ENCODE measurements at regions not wholly inside any gene's neighbourhood (a gene's known extent, or its start where the extent isn't known, plus 50 kb on each side); places are given as distances from the start of the nearest gene placed in this dataset.

DNA sequence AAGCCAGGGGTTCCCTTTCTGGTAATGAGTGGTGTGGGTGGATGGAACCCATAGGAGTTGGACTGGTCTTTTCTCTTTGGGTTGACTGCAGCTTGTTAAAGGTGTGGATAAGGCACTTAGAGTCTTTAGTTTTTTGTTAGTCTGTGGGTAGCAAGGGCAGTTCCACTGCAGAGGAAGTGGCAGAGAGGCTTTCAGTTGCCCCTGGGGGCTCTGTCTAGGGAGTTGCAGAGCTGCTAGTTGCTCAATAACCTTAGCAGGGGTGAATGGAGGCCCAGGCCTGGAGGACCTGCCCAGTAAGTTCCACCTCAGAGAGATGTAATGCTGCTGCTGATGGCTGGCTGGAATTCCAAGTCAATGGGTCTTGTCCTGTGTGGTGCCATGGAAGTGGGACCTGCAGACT, 282.6 kb upstream of the NDST4 start:
- Histone ChIP-seq H3K27ac (no peak overlapping the region), H3K9me3 (peaks cover 0 to 37% (median 25%) of the 10 kb centered on the region in 8 donors), H3K27me3 (replicated peaks in 1 of 7) (no peaks in the 10 kb centered on the region), H3K4me1 (no peaks in the 10 kb centered on the region), H3K4me3 (no peak overlapping the region), H3K36me3 (no peaks in the 10 kb centered on the region)
- TF ChIP-seq POLR2A (IDR thresholded peaks at IDR 0.05) (no peak), POLR2AphosphoS5 (IDR thresholded peaks at IDR 0.05) (no peak)
- TF ChIP-seq, protein P1, sequence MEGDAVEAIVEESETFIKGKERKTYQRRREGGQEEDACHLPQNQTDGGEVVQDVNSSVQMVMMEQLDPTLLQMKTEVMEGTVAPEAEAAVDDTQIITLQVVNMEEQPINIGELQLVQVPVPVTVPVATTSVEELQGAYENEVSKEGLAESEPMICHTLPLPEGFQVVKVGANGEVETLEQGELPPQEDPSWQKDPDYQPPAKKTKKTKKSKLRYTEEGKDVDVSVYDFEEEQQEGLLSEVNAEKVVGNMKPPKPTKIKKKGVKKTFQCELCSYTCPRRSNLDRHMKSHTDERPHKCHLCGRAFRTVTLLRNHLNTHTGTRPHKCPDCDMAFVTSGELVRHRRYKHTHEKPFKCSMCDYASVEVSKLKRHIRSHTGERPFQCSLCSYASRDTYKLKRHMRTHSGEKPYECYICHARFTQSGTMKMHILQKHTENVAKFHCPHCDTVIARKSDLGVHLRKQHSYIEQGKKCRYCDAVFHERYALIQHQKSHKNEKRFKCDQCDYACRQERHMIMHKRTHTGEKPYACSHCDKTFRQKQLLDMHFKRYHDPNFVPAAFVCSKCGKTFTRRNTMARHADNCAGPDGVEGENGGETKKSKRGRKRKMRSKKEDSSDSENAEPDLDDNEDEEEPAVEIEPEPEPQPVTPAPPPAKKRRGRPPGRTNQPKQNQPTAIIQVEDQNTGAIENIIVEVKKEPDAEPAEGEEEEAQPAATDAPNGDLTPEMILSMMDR (IDR thresholded peaks at IDR 0.05 in 8 of 11, conservative IDR thresholded peaks at IDR 0.05 in 3 of 11), result no peak
- intact Hi-C loops (cut with DNase I; ENCODE audit: low total_unique reads), result no loop called here
- DNase-seq, result no peak

DNA sequence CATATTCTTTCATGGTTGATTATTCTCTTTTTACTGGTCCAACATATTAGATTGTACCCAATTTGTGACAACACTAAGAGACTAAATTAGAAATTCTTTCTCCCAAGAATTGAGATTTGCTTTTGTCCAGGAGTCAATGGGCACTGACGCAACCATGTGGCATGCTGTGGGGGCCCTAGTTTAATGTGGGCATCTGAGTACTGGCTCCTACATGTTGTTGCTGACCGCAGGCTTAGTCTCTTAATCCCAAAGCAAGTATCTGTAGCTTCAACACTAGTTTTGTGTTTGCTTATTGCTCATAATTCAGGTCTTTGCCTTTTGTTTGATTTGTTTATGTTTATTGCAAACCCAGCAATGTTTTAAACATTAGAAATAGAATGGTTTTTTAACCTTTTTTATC, 263.4 kb upstream of the NDST4 start:
- TF ChIP-seq, protein P1 (IDR thresholded peaks at IDR 0.05 in 8 of 11, conservative IDR thresholded peaks at IDR 0.05 in 3 of 11), result no peak
- TF ChIP-seq POLR2AphosphoS5 (IDR thresholded peaks at IDR 0.05) (no peak), POLR2A (IDR thresholded peaks at IDR 0.05) (no peak)
- DNase-seq, result no peak
- Histone ChIP-seq H3K27me3 (replicated peaks in 1 of 7) (no peaks in the 10 kb centered on the region), H3K36me3 (no peaks in the 10 kb centered on the region), H3K4me3 (no peak overlapping the region), H3K9me3 (no peaks in the 10 kb centered on the region), H3K4me1 (no peaks in the 10 kb centered on the region), H3K27ac (no peak overlapping the region)
- WGBS, 5 donors, result 73 to 94% (median 90%) methylated on average over 2 of the region's 2 CpGs
- intact Hi-C loops (cut with DNase I; ENCODE audit: low total_unique reads), result no loop called here

DNA sequence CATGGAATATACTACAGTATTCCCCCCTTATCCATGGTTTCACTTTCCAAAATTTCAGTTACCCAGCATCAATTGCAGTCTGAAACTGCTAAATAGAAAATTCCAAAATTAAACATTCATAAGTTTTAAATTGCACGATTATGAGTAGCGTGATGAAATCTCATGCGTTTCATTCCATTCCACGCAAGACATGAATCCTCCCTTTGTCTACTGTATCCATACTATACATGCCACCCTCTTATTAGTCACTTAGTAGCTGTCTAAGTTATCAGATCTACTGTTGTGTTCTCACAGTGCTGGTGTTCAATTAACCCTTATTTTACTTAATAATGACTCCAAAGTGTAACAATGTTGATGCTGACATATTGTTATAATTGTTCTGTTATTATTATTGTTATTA, 261.2 kb upstream of the NDST4 start:
- 93 to 100% (median 94%) methylated on average over 4 of the region's 4 CpGs for WGBS, 5 donors

DNA sequence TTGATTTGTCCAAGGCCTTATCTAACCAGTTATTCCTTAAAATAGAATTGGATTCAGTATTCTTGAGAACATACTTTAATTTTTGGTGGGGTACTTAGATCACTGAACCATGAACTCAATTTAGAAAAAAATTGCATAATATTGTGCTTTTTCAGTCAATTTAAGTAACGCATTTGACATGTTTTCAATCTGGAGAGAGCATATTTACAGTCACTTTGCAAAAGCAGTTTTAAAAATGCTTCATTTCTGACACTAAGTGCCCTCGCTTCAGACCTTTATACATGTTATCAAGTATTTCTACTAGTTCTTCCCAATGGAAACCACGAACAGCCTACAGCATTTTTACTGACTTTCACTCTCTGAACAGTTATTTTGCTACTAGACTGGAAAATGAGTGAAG, 257.1 kb upstream of the NDST4 start:
- Histone ChIP-seq H3K27ac (peak overlapping the region in 1 of 8 donors; percentile 13), H3K9me3 (peaks cover 0 to 11% (median 5%) of the 10 kb centered on the region in 8 donors), H3K36me3 (no peaks in the 10 kb centered on the region), H3K4me1 (no peaks in the 10 kb centered on the region), H3K27me3 (replicated peaks in 1 of 7) (no peaks in the 10 kb centered on the region), H3K4me3 (no peak overlapping the region)
- intact Hi-C loops (cut with DNase I; ENCODE audit: low total_unique reads), result no loop called here
- 54 to 80% (median 71%) methylated on average over 3 of the region's 3 CpGs for WGBS, 5 donors
- no peak for DNase-seq
- TF ChIP-seq POLR2AphosphoS5 (IDR thresholded peaks at IDR 0.05) (no peak), POLR2A (IDR thresholded peaks at IDR 0.05) (no peak)
- TF ChIP-seq, protein P1 (IDR thresholded peaks at IDR 0.05 in 8 of 11, conservative IDR thresholded peaks at IDR 0.05 in 3 of 11), result no peak

More for the DNA sequence above, 261.2 kb upstream of the NDST4 start:
- Histone ChIP-seq H3K27me3 (replicated peaks in 1 of 7) (no peaks in the 10 kb centered on the region), H3K4me1 (no peaks in the 10 kb centered on the region), H3K9me3 (no peaks in the 10 kb centered on the region), H3K36me3 (no peaks in the 10 kb centered on the region), H3K27ac (no peak overlapping the region), H3K4me3 (no peak overlapping the region)
- TF ChIP-seq, protein P1 (IDR thresholded peaks at IDR 0.05 in 8 of 11, conservative IDR thresholded peaks at IDR 0.05 in 3 of 11), result no peak
- TF ChIP-seq POLR2A (IDR thresholded peaks at IDR 0.05) (no peak), POLR2AphosphoS5 (IDR thresholded peaks at IDR 0.05) (no peak)
- DNase-seq, result no peak
- intact Hi-C loops (cut with DNase I; ENCODE audit: low total_unique reads), result no loop called here
